ENCODE measurements at regions not wholly inside any gene's neighbourhood (a gene's known extent, or its start where the extent isn't known, plus 50 kb on each side); places are given as distances from the start of the nearest gene placed in this dataset.
"Not testable (repeated sequence)": the region's sequence is repeated elsewhere in the genome, so short reads cannot be mapped to it uniquely, and the experiment has no call there.

GRCh38 chr13:65609350-65609749 lies 1620.8 kb downstream of the PCDH9 start:
- Mint-ChIP-seq H3K4me1 (ENCODE audit: low read depth) (no peaks in the 10 kb centered on the region), H3K4me3 (no peak overlapping the region)

DNA sequence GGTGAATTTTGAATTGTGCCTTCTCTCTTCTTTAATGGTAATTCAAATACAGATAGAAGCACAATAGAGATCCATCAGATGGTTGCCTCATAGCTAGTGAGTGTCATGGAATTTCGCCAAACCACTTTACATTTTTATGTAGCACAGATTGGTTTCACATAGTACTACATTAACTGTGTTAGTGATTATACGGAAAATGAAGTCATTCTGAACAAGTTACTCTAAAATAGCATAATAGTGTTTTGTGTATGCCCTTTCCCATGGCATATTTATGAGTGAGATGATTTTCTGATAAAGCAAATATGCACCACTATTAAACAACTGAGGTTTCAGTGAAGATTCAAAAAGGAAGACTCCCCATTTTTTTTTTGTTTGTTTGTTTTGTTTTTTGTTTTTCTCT lies 1623.5 kb downstream of the PCDH9 start:
- no peaks in the 10 kb centered on the region for H3K36me3 Mint-ChIP-seq
- H3K4me1 Mint-ChIP-seq (ENCODE audit: low read depth) = no peaks in the 10 kb centered on the region
- peaks cover 12% of the 10 kb centered on the region for H3K9me3 Mint-ChIP-seq (ENCODE audit: low read depth)
- no peak overlapping the region for H3K4me3 Mint-ChIP-seq
- H3K27me3 Mint-ChIP-seq = no peaks in the 10 kb centered on the region
- no peak overlapping the region for H3K27ac Mint-ChIP-seq

More at GRCh38 chr13:65609350-65609749, 1620.8 kb downstream of the PCDH9 start:
- Mint-ChIP-seq H3K27ac (no peak overlapping the region), H3K27me3 (no peaks in the 10 kb centered on the region), H3K36me3 (no peaks in the 10 kb centered on the region), H3K9me3 (ENCODE audit: low read depth) (peaks cover 19% of the 10 kb centered on the region)

DNA sequence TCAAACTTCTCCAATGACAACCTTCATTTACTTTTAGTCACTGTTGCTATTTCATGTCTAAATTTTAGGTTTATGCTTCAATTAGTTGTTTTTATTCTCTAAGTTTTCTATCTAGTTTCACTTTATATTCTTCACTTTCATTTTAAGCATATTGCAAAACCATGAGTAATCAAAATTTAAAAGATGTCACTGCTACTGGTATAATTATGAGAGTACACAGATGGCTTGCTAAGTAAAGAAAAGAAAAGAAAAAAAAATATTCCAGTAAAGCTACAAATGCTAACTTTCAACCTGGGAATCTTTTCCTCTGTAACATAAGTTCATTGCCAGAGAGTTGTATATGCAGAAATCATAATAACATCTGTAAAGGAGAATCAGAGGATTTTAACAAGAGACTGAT lies 1624.7 kb downstream of the PCDH9 start:
- Mint-ChIP-seq H3K4me1 (ENCODE audit: low read depth) (no peaks in the 10 kb centered on the region), H3K9me3 (ENCODE audit: low read depth) (peaks cover 10% of the 10 kb centered on the region), H3K27ac (no peak overlapping the region), H3K36me3 (no peaks in the 10 kb centered on the region), H3K27me3 (no peaks in the 10 kb centered on the region), H3K4me3 (no peak overlapping the region)

DNA sequence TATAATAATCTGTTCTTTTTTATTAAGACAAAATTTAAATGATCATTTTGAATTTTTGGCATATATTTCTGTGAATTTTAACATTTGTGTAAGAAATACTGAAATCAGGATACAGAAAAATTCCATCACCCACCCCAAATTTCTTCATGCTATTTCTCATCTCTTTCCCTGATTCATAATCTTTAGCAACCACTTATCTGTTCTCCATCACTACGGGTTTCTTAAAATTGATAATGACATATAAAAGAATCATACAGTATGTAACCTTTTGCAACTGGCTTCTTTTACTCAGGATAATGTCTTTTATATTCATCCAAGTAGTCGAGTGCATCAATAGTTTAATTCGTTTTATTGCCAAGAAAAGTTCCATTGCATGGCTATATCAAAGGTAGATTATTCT lies 1627.0 kb downstream of the PCDH9 start:
- Mint-ChIP-seq H3K27me3 (no peaks in the 10 kb centered on the region), H3K27ac (no peak overlapping the region), H3K4me3 (no peak overlapping the region), H3K4me1 (ENCODE audit: low read depth) (no peaks in the 10 kb centered on the region), H3K36me3 (no peaks in the 10 kb centered on the region), H3K9me3 (ENCODE audit: low read depth) (peaks cover 6% of the 10 kb centered on the region)

DNA sequence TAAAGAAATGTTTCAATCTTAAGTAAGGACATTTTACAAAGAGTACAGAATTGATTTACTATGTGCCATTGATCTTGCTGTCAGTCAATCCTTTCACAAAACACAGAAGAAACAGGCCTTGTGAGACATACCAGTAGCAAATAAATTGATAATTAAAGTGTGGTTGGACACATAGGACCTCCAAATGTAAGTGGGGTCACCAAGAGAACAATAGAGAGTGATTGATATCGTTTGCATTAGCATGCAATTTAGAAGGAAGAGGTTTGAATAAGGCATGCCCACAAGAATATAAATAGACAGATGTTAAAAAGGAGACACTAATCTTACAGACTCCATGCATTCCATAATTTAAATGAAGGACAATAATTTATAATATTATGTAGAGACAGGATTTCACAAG lies 1628.3 kb downstream of the PCDH9 start:
- Mint-ChIP-seq H3K27ac (no peak overlapping the region), H3K9me3 (ENCODE audit: low read depth) (peaks cover 6% of the 10 kb centered on the region), H3K4me3 (no peak overlapping the region), H3K27me3 (no peaks in the 10 kb centered on the region), H3K4me1 (ENCODE audit: low read depth) (no peaks in the 10 kb centered on the region), H3K36me3 (no peaks in the 10 kb centered on the region)

DNA sequence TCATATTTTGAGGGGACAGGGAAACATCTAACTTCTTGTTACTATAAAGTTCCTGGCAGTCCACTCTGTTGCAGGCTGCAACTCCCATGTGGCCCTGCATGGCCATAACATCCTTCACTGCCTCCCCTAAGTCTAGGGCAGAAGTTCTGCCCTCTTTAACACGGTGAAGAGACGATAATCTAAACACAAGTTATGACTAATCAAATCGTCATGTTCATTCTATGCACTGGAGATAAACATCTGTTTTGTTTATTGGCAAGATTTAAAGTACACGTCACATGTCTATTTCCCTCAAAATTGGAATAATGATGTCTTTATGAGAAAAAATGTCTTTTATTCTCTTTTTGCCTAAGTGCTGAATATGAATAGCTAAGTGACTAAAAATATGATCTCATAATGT lies 1629.4 kb downstream of the PCDH9 start:
- H3K4me1 Mint-ChIP-seq (ENCODE audit: low read depth) = no peaks in the 10 kb centered on the region
- peaks cover 6% of the 10 kb centered on the region for H3K9me3 Mint-ChIP-seq (ENCODE audit: low read depth)
- H3K27me3 Mint-ChIP-seq = no peaks in the 10 kb centered on the region
- no peaks in the 10 kb centered on the region for H3K36me3 Mint-ChIP-seq
- H3K4me3 Mint-ChIP-seq = no peak overlapping the region
- H3K27ac Mint-ChIP-seq = no peak overlapping the region

- Mint-ChIP-seq H3K4me3 (no peak overlapping the region), H3K9me3 (ENCODE audit: low read depth) (peaks cover 6% of the 10 kb centered on the region), H3K4me1 (ENCODE audit: low read depth) (no peaks in the 10 kb centered on the region), H3K27ac (no peak overlapping the region), H3K27me3 (no peaks in the 10 kb centered on the region), H3K36me3 (no peaks in the 10 kb centered on the region)
These were observed 1632.0 kb downstream of the PCDH9 start for GRCh38 chr13:65597839-65598818.

GRCh38 chr13:65595916-65596315 lies 1634.2 kb downstream of the PCDH9 start:
- no peaks in the 10 kb centered on the region for H3K27me3 Mint-ChIP-seq
- H3K27ac Mint-ChIP-seq = no peak overlapping the region
- H3K4me1 Mint-ChIP-seq (ENCODE audit: low read depth) = no peaks in the 10 kb centered on the region
- H3K9me3 Mint-ChIP-seq (ENCODE audit: low read depth) = peaks cover 3% of the 10 kb centered on the region
- no peaks in the 10 kb centered on the region for H3K36me3 Mint-ChIP-seq
- H3K4me3 Mint-ChIP-seq = no peak overlapping the region

DNA sequence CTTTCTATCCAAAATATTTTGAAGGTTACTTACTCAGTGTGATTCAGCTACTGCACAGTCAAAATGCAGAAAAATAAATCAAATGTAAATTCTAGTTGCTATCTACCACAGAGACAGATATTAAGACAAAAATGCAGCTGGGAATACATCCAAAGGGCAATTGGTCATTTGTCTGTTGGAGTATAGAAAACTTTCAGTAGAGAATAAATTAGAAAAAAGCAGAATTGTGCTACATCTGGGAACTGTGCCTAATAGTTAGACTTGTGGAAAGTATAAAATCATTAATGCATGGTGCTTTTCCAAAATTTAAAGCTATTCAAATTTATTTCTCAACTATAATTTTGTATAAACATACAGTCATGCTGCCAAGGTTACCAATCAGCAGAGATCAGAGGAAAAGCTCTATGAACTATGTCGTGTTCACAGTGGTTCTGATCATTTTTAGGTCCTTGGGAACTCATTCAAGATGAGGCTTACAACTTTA lies 1635.8 kb downstream of the PCDH9 start:
- Mint-ChIP-seq H3K9me3 (ENCODE audit: low read depth) (no peaks in the 10 kb centered on the region), H3K4me1 (ENCODE audit: low read depth) (no peaks in the 10 kb centered on the region), H3K36me3 (peaks cover 2% of the 10 kb centered on the region), H3K27ac (no peak overlapping the region), H3K27me3 (no peaks in the 10 kb centered on the region), H3K4me3 (no peak overlapping the region)

DNA sequence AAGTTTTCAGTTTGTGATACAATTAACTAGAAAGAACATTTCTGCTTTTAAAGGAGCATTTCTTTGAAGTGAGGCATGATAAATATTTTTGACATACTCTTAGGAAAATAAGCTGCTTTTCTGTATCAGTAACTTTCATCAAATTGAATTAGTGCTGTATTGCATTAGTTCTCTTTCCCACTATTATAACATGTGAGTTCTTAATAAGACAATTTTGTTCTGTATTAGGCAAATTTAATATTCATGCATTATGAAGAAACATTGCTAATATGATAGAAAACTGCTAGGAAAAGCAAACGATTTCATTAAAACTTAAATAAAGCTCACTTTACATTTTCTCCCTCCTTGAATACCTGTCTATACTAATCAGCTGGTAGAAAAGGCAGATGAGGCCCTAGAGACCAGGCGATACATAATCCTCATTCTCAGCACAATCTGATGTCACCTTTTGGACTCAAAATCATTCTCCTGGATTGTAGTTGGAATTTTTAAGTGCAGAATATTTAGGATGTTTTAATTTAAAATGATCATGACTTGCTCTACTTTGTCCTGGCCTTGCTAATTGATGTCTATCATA lies 1636.8 kb downstream of the PCDH9 start:
- H3K9me3 Mint-ChIP-seq (ENCODE audit: low read depth) = no peaks in the 10 kb centered on the region

GRCh38 chr13:65592731-65593130 lies 1637.4 kb downstream of the PCDH9 start:
- Mint-ChIP-seq H3K4me3 (no peak overlapping the region), H3K27me3 (no peaks in the 10 kb centered on the region), H3K4me1 (ENCODE audit: low read depth) (no peaks in the 10 kb centered on the region), H3K9me3 (ENCODE audit: low read depth) (no peaks in the 10 kb centered on the region), H3K36me3 (peaks cover 2% of the 10 kb centered on the region), H3K27ac (no peak overlapping the region)

More for the DNA sequence above, 1636.8 kb downstream of the PCDH9 start:
- Mint-ChIP-seq H3K27me3 (no peaks in the 10 kb centered on the region), H3K36me3 (peaks cover 2% of the 10 kb centered on the region), H3K27ac (no peak overlapping the region), H3K4me1 (ENCODE audit: low read depth) (no peaks in the 10 kb centered on the region), H3K4me3 (no peak overlapping the region)

DNA sequence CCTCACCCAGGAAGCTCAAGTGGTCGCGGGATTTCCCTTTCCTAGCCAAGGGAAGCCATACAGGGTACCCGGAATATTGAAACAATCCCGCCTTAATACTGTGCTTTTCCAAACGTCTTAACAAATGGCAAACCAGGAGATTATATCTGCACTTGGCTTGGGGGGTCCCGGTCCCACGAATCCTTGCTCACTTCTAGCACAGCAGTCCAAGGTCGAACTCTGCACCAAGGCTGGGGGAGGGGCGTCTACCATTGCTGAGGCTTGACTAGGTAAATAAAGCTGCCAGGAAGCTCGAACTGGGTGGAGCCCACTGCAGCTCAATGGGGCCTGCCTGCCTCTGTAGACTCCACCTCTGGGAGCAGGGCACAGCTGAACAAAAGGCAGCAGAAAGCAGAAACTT lies 1644.8 kb downstream of the PCDH9 start:
- Mint-ChIP-seq H3K27me3 (no peaks in the 10 kb centered on the region), H3K27ac (no peak overlapping the region), H3K4me3 (no peak overlapping the region), H3K9me3 (ENCODE audit: low read depth) (no peaks in the 10 kb centered on the region), H3K4me1 (ENCODE audit: low read depth) (no peaks in the 10 kb centered on the region), H3K36me3 (peaks cover under 1% of the 10 kb centered on the region)

DNA sequence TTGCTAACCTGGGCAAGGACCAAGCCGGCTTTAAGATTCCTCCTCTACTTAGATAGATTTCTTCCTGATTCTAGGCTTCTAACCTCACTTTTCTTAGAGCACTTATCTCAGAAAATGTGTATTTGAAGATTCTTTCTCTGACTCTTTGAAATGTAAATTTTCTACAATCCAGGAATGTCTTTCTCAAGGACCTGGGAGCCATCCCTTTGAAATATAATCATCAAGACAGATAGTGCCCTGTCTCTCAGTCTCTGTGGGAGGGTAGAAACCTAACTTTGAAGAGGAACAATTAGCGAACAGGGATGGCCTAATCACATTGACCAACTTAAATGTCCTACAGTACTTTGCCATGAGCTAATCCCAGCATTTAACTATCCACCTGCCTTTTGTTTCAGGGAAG lies 1646.0 kb downstream of the PCDH9 start:
- H3K36me3 Mint-ChIP-seq = no peaks in the 10 kb centered on the region
- no peaks in the 10 kb centered on the region for H3K4me1 Mint-ChIP-seq (ENCODE audit: low read depth)
- no peaks in the 10 kb centered on the region for H3K9me3 Mint-ChIP-seq (ENCODE audit: low read depth)
- H3K27me3 Mint-ChIP-seq = no peaks in the 10 kb centered on the region
- H3K4me3 Mint-ChIP-seq = no peak overlapping the region
- no peak overlapping the region for H3K27ac Mint-ChIP-seq

- Mint-ChIP-seq H3K27me3 (no peaks in the 10 kb centered on the region), H3K4me3 (no peak overlapping the region), H3K27ac (no peak overlapping the region), H3K36me3 (no peaks in the 10 kb centered on the region), H3K9me3 (ENCODE audit: low read depth) (peaks cover 3% of the 10 kb centered on the region), H3K4me1 (ENCODE audit: low read depth) (no peaks in the 10 kb centered on the region)
These were observed 1648.0 kb downstream of the PCDH9 start for GRCh38 chr13:65582160-65582559.

DNA sequence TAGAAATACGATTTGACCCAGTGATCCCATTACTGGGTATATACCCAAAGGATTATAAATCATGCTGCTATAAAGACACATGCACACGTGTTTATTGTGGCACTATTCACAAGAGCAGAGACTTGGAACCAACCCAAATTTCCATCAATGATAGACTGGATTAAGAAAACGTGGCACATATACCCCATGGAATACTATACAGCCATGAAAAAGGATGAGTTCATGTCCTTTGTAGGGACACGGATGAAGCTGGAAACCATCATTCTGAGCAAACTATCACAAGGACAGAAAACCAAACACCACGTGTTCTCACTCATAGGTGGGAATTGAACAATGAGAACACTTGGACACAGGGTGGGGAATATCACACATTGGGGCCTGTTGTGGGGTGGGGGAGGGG lies 1665.6 kb downstream of the PCDH9 start:
- not testable (repeated sequence) for H3K27ac Mint-ChIP-seq; H3K27me3 Mint-ChIP-seq; H3K36me3 Mint-ChIP-seq; H3K4me1 Mint-ChIP-seq (ENCODE audit: low read depth); H3K4me3 Mint-ChIP-seq
- H3K9me3 Mint-ChIP-seq (ENCODE audit: low read depth) = peaks cover 10% of the 10 kb centered on the region
